ENCODE measurements at regions not wholly inside any gene's neighbourhood (a gene's known extent, or its start where the extent isn't known, plus 50 kb on each side); places are given as distances from the start of the nearest gene placed in this dataset.

DNA sequence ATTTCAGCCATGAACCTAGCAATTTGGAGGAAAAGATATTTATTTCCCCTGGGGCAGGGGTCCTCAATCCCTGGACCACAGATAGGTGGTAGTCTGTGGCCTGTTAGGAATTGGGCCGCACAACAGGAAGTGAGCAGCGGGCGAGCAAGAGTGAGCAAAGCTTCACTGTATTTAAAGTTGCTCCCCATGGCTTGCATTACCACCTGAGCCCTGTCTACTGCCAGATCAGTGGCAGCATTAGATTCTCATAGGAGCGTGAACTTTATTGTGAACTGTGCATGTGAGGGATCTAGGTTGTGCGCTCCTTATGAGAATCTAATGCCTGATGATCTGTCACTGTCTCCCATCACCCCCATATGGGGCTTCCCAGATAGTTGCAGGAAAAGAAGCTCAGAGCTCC, 127.6 kb downstream of the ICOS start:
- TF ChIP-seq, protein P1, sequence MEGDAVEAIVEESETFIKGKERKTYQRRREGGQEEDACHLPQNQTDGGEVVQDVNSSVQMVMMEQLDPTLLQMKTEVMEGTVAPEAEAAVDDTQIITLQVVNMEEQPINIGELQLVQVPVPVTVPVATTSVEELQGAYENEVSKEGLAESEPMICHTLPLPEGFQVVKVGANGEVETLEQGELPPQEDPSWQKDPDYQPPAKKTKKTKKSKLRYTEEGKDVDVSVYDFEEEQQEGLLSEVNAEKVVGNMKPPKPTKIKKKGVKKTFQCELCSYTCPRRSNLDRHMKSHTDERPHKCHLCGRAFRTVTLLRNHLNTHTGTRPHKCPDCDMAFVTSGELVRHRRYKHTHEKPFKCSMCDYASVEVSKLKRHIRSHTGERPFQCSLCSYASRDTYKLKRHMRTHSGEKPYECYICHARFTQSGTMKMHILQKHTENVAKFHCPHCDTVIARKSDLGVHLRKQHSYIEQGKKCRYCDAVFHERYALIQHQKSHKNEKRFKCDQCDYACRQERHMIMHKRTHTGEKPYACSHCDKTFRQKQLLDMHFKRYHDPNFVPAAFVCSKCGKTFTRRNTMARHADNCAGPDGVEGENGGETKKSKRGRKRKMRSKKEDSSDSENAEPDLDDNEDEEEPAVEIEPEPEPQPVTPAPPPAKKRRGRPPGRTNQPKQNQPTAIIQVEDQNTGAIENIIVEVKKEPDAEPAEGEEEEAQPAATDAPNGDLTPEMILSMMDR (conservative IDR thresholded peaks at IDR 0.05 in 1 of 2, IDR thresholded peaks at IDR 0.05 in 1 of 2; ENCODE audit: low read depth in 1 of 2, low read length in 2 of 2) = no peak
- no peak for TF ChIP-seq EZH2 (IDR thresholded peaks at IDR 0.05; ENCODE audit: low read length, missing control alignments)
